HG02973 (cell line): ENCODE measurements at regions not wholly inside any gene's neighbourhood (a gene's known extent, or its start where the extent isn't known, plus 50 kb on each side); places are given as distances from the start of the nearest gene placed in this dataset.

Experiments used
- ATAC-seq: cut with Tn5 transposase; IDR thresholded peaks from one replicate; pipeline ENCODE4 v1.9.1; 2021; ENCODE audit warnings: moderate library complexity; ENCODE audit not compliant: unreplicated experiment

DNA sequence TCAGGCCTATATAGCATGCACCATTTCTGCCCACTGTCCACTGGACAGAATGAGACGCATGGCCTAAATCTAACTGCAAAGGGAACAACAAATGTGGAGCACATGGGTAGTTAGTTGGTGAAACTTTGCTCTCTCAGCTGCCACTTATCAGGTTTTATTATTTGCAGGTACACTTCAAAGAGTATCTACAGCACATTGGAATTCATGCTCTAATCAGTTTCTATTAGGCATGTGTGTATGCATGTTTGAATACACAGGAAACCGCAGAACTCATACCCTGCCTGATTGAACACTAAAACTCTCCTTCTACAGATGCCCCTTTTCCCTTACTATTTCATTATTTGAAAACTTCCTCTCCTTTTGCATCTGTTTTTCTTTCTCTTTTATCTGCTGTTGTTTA lies 97.4 kb upstream of the HSF2 start:
- no peak for ATAC-seq

DNA sequence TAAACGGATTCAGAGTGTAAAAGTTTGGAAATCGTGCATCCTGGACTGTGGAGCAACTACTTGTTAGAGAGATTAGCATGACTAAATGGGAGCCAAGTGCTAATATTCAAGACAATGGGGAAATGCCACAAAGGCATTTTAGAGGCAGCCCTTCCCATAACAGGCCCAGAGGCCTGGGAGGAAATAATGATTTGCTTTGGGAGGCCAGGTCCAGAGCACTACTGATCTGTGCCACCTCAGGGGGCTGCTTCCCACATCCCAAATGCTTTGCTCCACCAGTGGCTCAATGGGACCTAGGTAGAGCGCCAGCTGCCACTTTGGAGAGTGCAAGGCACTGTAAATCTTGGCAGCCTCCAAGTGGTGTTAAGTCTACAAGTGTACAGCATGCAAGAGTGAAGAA lies 91.9 kb upstream of the HSF2 start:
- no peak for ATAC-seq

DNA sequence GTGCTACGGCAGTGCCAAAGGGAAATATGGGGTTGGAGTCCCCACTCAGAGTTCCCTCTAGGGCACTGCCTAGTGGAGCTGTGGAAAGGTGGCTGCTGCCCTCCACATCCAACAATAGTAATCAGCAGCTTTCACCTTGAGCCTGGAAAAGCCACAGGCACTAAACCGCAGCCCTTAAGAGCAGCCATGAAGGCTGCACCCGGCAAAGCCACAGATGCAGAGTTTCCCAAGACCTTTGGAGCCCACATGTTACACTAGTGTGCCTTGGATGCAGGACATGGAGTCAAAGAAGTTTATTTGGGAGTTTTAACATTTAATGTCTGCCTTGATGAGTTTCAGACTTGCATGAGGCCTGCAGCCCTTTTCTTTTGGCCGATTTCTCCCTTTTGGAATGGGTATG lies 91.4 kb upstream of the HSF2 start:
- ATAC-seq = no peak

DNA sequence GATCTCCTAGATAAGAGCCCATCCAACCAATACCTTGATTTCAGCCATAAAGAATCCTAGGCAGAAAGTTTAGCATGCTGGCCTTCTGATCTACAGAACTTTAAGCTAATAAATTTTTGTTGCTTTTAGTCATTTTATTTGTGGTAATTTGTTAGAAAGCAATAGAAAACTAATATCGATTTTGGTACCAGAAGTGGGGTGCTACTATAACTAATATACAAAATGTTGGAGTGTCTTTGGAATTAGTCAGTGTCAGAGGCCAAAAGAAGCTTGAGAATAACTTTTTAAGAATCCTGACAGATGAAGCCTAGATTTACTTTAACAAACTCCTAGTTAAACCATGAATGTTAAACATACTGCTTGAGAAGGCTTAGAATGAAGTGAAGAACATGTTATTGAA lies 83.6 kb upstream of the HSF2 start:
- ATAC-seq = no peak

DNA sequence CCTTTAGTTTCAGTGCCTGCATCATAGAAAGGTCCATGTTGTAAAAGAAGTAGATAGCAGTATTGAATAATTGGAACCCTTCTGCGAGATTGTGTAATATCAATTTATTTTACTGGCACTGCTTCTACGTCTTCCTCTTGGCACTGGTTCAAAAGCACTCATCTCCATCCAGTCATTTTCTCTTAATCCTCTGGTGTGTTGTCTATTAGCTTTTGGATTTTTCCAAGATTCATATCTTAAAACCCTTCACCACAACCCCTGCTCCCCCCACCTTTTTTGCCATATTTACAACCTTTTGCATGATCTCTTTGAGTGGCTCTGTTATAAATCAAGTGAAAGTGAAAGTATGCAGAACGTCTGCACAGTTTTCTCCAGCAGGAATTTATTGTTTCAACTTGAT lies 76.6 kb upstream of the HSF2 start:
- no peak for ATAC-seq

DNA sequence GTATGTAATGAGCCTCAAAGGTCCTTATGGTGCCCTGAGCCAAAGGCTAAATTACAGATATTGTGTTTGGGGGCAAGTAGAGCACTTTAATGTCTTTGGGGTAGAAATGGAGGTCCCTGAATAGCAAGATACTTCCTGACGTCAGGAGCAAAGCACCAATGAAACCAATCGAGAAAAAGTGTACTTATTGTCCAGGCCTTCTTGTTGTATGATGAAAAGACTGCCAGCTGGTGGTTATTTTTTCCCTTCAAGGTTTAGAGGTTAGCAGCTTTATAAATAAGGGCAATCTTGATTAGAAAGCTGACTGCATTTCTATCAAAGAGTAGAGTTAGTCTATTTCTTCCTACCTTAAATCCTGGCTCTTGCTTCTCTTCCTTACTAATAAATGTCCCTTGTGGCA lies 76.1 kb upstream of the HSF2 start:
- no peak for ATAC-seq

DNA sequence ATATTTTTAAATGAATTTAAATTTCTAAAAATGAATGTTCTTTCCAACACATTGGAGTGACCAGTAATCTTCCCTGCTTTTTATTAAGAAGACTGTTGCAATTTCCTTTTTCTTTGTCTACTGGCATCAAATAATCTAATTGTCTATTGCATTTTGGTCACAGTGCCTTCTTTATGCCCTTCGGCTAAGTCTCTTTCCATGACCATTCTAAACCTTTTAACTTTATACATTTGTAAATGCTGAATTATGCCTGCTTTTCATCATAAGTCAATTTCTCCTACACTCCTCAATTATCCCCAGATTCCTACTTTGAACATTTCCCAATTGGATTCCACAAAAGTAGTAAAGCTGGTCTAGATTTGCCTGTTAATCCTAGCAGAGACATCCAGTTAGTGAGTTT lies 69.1 kb upstream of the HSF2 start:
- ATAC-seq = no peak

DNA sequence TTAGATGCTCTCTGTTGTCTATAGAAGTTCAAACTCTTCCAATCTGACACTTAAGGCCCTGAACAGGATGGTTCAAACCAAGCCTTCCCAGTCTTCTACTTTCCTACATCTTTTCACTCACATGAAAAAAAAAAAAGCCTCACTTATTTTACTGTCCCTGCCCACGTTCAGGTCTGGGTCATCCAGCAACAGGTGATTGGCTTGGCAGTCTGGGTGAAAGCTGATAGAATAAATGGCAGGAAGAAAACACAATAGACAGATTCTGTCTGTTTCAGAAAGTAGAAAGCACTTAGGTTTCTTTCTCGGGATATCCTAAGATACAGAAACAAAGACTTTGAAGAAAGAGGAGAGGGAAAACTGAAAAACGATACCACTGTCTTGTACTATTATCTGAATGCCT lies 61.8 kb upstream of the HSF2 start:
- no peak for ATAC-seq

DNA sequence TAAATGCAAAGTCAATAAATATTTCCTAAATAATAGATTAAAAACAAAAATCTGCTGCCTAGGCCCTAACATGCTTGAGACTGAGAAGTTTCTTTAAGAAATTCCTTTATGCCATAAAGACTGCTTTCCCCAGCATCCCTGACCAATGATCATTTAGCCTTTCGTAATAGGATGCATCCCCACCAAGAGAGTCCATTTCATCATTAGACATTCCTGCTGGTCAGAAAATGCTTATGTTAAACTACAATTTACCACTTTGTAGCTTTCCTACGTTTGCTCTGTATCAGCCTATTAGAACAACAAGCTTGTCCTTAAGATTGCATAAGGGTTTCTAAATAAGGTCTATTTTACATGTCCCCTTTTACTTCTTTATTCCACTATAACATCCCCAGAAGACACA lies 59.8 kb upstream of the HSF2 start:
- no peak for ATAC-seq

DNA sequence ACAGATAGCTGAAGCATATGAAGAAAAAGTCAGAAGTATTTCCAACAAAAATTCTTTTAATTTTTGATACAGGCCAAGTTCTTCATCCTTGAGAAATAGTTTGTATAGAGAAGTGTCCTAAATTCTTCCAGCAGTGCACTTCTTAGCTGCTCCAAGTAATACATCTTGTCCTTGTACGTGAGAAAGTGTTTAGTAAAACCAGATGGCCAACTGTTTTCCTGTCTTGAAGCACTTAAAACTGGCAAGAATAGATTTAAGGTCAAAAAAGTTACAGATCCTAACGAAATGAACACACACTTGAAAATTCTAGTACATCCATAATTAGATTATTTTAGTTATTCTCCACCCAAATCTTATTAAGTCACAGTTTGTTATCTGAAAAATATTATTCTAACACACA lies 52.2 kb upstream of the HSF2 start:
- ATAC-seq = no peak

DNA sequence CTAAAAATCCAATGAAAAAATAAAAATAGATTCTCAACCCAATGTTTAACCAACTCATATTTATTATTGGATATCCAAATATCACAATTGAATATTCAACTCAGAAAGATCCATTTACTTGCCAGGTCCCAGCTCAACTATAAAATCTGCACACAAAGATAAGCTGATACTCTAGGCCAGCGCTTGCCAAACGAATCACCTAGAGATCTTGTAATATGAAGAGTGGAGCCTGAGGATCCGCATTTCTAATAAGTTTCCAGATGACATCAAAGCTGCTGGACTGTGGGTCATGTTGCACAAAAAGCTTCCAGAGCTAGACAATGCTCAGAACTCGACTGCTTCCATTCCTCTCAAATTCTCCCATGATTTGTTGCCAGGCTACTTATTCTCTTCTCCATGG lies 51.7 kb upstream of the HSF2 start:
- ATAC-seq = no peak
